Eye (tissue), 1 donor: ENCODE measurements at regions not wholly inside any gene's neighbourhood (a gene's known extent, or its start where the extent isn't known, plus 50 kb on each side); places are given as distances from the start of the nearest gene placed in this dataset.

Experiments used
- DNase-seq: peaks from one replicate; pipeline ENCODE4 v3.0.0-alpha.2; 2015

DNA sequence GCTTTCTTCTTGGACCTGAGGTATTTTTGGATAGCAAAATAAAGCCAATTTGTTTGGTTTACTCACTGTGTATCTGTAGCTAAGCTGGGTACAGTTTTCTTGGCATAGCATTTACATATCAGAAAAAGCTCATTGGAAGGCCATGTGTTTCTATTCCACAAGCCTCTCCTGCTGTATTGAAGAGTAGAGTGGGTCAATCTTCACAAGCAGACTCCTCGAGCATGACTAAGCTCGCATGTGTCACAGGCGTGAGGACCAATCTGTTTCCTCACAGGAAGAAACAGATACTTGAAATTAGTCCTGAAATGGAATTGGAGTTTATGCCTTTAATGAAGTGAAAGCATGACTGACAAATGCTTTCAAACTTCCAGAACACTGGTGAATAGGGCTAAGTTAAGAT lies 1279.0 kb upstream of the MAP3K7 start:
- no peak for DNase-seq

DNA sequence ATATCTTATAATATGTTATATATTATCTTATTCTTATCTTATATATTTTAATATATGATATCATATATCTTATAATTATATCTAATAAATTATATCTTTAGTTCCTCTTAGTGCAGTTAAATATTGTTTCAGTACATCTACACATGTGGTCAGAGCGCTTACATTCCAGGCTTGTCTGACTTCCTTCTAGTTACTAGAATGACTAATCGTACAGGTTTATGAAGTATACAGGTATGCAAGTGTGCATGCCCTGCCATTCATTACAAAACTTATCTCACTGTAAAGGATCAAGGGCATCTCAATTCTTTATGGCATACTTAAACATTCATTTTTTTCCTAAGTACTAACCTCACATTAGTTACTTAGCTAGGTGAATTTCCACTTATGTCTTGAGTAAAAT lies 1278.0 kb upstream of the MAP3K7 start:
- DNase-seq: no peak

DNA sequence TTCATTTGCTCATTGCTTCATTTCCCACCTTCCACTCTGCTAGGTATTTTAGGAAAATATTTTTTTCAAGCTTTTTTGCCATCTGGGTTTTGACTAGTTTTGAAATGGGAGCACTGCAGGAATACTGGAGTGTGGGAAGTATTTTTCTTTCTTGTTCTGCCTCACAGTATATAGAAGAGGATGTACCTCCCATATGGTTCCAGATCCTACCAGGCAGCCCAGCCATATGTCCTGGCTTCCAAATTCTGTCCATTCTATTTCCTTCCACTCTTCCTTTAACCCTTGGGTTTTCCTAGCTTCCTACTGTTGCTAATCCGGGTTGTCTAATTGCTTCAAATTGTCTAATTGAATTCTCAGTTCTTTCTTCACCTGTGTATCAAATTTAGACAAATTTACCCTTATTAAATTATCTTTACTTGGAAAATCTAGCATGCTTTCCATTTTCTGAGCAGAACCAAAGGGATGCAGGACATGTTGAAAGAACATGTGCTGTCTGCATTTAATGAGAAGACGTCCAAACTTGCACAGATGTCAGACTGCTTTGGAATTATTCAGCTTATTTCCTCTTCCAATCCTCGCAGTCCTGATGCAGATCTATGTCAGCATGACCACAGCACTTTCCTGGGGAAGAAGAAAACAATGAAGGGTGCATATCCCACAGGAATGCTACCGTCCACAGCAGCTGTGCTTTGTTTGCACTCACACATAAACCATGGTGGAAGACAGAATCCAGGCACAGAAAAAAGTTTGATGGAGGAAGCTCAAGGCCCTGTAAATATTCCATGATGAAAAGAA lies 1273.9 kb upstream of the MAP3K7 start:
- DNase-seq: peak; percentile 19

GRCh38 chr6:91852252-91852651 lies 1265.4 kb upstream of the MAP3K7 start:
- DNase-seq: peak; percentile 42

DNA sequence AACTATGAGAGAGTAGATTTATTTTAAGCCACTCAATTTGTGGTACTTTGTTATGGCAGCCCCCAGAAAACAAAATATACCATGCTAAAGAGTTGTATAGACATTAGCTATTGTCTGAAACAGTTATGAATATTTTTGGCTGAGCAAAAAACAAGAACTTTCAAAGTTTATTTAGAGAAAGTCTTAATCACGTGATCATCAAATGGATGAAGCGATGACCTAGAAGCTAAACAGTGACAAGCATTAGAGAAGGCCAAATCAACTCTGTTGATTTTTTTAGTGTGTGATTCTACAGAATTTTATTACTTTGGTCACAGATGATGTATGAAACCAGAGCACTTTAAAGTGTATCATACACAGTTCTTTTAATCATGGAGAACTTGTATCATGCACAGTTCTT lies 1247.9 kb upstream of the MAP3K7 start:
- no peak for DNase-seq

DNA sequence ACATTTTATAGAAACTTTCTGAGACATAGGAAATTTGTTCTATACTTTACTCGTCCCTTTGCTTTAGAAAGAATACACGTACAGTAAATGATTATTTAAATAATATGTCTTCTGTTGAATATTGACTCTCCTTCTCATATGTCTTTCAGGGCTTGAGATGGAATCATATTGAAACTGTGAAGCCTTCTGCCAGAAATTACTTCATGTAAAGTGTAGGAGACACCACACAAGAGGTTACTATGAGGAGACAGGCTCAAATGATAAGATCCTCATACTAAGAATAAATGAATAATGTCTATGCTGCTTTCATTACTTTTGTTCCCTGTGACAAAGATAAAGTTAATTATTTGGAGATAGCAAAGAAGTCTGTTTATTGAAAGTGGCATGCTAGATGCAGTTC lies 1240.3 kb upstream of the MAP3K7 start:
- no peak for DNase-seq

DNA sequence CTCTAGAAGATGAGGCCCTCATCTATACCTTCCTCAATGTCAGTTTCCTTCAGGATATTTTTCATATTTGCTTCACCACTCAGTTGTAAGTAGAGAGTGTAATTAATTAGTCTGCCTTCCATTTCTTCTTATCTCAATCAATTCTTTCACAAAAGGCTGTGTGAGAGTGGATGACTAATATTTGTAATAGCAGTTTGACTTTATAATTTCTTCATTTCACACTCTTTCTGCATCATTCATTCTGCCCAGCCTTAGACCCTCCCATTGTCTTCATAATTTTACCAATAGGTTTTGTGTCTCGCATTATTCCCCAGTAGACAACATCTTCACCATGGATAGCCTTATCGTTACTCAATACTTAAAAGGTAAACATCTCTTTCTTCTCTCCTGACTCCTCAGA lies 1239.3 kb upstream of the MAP3K7 start:
- DNase-seq: no peak

DNA sequence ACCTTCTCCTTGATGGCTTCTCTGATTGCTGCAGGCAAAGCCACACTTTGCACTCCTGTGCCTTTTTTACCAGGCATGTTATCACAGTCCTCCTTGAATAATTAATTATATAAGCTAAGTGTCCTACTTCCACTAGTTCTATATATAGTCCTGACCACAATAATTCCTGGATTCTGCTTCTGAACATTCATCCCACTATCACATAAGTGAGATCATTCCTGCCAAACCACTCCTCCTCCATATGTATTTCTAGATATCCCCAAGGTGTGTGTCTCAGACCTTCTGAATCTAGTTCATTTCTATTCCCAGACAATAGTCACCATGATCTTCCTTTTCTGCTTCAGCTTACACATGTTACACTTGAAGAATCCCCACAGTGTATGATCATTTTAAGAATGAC lies 1237.5 kb upstream of the MAP3K7 start:
- peak; percentile 12 for DNase-seq

GRCh38 chr6:91822581-91822980 lies 1235.7 kb upstream of the MAP3K7 start:
- DNase-seq: peak; percentile 39

GRCh38 chr6:91816335-91816734 lies 1229.5 kb upstream of the MAP3K7 start:
- DNase-seq: no peak

DNA sequence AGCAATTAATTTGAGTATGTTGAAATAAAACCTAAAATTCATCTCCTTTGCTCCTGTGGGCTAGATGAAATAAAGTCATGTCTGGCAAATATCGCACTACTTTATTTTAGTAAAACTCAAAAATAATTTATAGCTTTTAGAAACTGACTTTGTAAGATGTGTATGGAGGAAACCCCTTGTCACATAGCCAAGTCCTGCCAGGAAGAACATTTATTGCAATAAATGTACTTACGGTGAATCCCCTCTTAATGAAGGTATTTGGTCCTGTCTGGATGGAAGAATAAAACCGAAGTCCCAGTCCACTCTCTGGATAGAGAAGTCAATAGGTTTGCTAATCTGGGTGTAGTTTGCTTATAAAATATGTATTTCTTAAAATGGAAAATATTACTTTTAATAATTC lies 1226.8 kb upstream of the MAP3K7 start:
- no peak for DNase-seq

DNA sequence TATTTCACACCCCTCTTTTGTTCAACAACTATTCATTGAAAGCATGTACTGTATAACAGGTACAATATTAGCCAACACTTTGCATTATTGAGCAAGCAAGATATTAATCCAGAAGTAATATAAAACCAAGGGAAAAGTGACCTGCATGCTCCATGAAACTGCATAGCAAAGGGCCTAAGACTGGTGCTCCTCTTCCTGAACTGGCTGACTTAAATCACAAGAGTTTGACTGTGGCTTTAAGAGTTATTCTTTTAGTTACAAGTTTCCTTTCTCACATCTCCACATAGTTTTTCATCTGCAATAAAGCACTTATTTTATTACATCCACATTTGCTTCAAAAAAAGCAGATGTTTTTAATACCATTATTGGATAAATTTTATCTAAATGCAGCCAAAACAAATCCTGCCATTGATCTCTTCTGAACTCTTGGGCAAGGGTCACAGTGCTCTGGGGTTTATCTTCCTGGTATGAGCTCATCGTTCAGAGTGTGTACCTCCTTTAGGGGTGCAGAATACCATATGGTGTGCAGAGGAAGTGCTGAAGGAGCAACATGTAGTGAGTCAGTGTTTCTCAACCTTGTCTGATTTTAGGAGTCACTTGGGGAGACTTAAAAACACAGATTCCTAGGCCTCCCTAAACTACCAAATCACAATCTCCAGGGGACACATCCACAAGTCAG lies 1225.9 kb upstream of the MAP3K7 start:
- peak; percentile 39 for DNase-seq

DNA sequence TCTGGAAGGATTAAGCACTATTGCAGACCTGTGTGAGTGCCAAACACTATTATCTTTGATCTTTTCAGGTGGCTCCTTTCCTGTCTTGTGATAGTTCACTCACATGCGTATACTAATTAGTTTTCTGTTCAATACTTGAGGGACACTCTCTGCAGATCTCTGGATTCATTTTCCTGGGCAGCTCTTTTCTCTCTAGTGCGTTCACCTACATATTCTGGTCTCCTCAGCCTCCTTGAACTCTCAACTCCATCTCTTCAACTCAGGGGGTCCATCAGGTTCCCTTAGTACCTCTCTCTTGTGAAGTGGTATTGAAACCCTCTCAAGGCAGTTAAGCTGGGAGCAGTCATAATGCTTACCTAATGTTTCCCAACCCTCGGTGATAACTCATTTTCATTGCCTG lies 1218.1 kb upstream of the MAP3K7 start:
- DNase-seq: no peak

- no peak for DNase-seq
Observed at GRCh38 chr6:91802431-91802830, 1215.6 kb upstream of the MAP3K7 start.

- DNase-seq: no peak
Observed at GRCh38 chr6:91796603-91797002, 1209.7 kb upstream of the MAP3K7 start.

GRCh38 chr6:91788501-91788900 lies 1201.6 kb upstream of the MAP3K7 start:
- DNase-seq: no peak

- peak; percentile 24 for DNase-seq
Observed at GRCh38 chr6:91786474-91787184, 1199.8 kb upstream of the MAP3K7 start.

- no peak for DNase-seq
Observed at GRCh38 chr6:91782802-91783201, 1195.9 kb upstream of the MAP3K7 start.

GRCh38 chr6:91781946-91782345 lies 1195.1 kb upstream of the MAP3K7 start:
- DNase-seq: peak; percentile 36

- DNase-seq: peak; percentile 66
Observed at GRCh38 chr6:91780270-91780669, 1193.4 kb upstream of the MAP3K7 start.

- DNase-seq: no peak
Observed at GRCh38 chr6:91761621-91762020, 1174.7 kb upstream of the MAP3K7 start.

DNA sequence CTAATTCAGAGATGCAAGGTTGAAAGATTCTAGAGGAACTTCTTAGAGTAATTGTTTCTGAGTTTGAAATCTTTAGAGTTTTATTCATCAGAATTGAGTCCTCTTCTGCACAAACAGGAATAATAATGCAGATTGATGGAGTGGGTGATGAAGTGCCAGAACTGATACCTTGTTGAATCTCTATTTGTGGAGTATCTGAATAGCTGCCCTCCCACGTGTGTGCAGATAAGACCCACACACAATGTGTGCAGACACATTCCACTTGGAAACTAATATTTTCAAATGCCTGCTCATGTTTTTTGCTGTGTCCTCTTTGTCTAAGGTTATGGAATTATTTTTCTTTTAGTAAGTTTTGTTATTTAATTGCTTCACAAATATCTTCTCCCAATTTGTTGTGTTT lies 1167.8 kb upstream of the MAP3K7 start:
- no peak for DNase-seq

GRCh38 chr6:91751526-91751925 lies 1164.7 kb upstream of the MAP3K7 start:
- no peak for DNase-seq

DNA sequence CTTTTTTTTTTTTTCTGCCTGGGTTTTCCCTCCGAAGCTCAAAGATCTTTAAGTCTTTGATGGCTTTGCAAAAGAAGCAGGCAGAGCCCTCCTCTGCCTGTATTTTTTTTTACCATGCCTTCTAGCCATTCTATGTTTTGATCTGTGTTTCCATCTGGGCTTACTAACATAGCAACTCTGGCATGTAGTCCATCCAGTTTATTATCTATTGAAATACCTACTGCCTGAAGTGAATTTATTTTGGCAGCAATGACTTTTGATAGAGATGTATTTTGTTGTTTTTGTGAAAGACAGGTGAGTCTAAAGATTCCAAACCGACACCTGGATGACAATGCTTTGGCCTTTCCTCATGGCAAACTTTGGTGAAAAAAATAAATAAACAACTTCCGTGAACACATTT lies 1157.7 kb upstream of the MAP3K7 start:
- peak; percentile 39 for DNase-seq
